ENCODE measurements at regions not wholly inside any gene's neighbourhood (a gene's known extent, or its start where the extent isn't known, plus 50 kb on each side); places are given as distances from the start of the nearest gene placed in this dataset.

DNA sequence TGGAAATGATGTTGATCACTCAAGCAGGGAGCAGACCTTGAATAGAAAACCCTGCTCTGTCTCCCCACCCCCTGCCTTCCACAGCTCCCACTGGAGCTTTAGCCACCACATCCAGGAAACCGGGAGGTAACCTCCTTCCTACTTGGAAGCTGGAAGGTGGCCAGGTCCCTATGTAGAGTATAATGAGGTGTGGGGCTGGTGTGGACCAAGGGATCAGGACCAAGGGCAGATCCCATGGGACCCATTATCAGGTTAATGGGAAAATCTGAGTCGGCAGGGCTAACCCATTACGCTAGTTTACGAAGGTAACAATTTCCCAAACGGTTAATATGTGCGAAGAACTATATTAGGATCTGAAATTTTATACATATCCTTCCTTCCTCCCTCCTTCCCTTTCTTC lies 321.9 kb downstream of the MIAT start:
- WGBS, result 44% methylated on average over 6 of the region's 6 CpGs
- H3K4me3 ChIP-seq (ENCODE audit: low read depth, low read length), result no peak overlapping the region
- H3K27ac ChIP-seq (ENCODE audit: low read depth), result no peak overlapping the region
- H3K4me1 ChIP-seq (ENCODE audit: insufficient read depth), result no peaks in the 10 kb centered on the region
- no peak for DNase-seq (ENCODE audit: extremely low spot score)
- H3K36me3 ChIP-seq (ENCODE audit: insufficient read depth), result no peaks in the 10 kb centered on the region

DNA sequence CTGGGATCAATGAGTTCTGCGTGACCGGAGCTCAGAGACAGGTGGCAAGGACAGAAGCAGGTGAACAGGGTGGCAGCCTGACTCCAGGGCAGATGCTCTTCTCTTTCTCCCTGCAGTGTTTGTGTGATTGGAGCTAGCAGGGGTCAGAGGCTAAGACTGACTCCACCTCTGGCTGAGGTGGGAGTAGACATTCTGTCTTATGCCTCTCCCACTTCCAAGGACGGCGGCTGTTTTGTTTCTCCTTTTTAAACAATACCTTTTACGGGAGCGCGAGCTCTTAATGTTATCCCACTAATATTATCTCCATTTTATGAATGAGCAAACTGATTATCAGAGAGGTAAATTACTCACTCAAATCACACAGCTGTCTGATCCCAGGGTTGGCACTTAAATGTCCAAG lies 323.7 kb downstream of the MIAT start:
- Histone ChIP-seq H3K27ac (ENCODE audit: low read depth) (no peak overlapping the region), H3K4me3 (ENCODE audit: low read depth, low read length) (no peak overlapping the region)
- WGBS, result 54% methylated on average over 7 of the region's 7 CpGs

DNA sequence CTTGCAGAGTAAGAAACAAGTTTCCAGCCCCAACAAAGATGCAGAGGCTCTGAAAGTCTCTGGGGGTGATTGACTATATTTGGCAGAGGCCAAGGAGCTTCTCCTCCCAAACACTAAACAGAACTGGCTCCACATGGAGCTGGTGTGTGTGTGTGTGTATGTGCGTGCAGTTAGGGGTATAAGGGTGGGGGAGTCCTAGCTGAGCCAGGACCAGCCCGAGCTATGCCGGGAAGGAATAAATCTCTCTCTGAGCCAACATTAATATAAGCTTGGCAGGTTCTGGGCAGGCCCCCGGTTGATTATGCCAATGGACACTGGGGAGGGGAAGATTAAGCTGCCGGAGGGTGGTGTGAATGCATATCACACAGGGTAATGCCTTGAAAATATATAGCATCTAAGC lies 324.2 kb downstream of the MIAT start:
- Histone ChIP-seq H3K27ac (ENCODE audit: low read depth) (no peak overlapping the region), H3K4me3 (ENCODE audit: low read depth, low read length) (no peak overlapping the region), H3K36me3 (ENCODE audit: insufficient read depth) (no peaks in the 10 kb centered on the region), H3K4me1 (ENCODE audit: insufficient read depth) (no peaks in the 10 kb centered on the region)
- WGBS, result 26% methylated on average over 5 of the region's 5 CpGs
- peak; percentile 37 for DNase-seq (ENCODE audit: extremely low spot score)

More for the DNA sequence above, 323.7 kb downstream of the MIAT start:
- H3K4me1 ChIP-seq (ENCODE audit: insufficient read depth), result no peaks in the 10 kb centered on the region
- no peak for DNase-seq (ENCODE audit: extremely low spot score)
- no peaks in the 10 kb centered on the region for H3K36me3 ChIP-seq (ENCODE audit: insufficient read depth)

DNA sequence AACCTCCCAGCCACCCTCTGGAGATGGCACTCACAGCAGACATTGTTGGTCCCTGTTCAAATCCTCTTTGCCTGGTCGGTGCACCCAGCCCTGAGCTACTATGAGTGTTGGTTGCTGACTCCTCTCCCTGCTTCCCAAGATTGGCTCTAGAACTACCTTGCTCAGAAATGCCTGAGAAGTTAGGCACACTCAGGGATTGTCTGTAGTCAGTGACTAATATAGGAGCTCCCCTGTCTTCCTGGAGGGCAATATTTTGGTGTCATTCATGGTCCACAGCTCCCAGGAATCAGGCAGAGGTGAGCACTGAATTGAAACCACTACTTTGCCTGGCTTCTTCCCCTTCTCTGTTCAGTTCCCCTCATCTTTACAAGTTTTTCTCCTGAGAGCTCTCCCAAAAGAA lies 325.9 kb downstream of the MIAT start:
- Histone ChIP-seq H3K36me3 (ENCODE audit: insufficient read depth) (no peaks in the 10 kb centered on the region), H3K4me3 (ENCODE audit: low read depth, low read length) (no peak overlapping the region), H3K27ac (ENCODE audit: low read depth) (no peak overlapping the region), H3K4me1 (ENCODE audit: insufficient read depth) (no peaks in the 10 kb centered on the region)
- no peak for DNase-seq (ENCODE audit: extremely low spot score)
- WGBS, result 63% methylated on average over 1 of the region's 1 CpG

DNA sequence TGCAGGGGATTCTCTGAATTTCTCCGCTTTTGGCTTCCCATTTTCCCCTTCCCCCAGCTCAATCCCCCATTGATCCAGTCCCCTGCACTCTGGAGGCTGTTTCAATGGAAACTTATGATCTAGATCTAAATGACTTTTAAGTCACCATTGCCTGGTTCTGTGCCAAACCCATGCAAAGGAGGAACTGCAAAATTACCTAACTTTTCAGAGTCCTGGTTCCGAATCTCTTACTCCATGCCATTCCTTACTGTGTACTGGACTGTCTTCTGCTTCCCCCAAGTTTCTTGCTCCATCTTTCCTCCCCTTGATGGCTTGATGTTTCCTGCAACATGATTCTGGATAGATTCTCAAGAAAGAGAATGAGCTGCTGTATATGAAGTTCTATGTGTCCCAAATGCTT lies 327.8 kb downstream of the MIAT start:
- WGBS, result 66% methylated on average over 2 of the region's 2 CpGs
- no peak overlapping the region for H3K4me3 ChIP-seq (ENCODE audit: low read depth, low read length)
- H3K4me1 ChIP-seq (ENCODE audit: insufficient read depth), result no peaks in the 10 kb centered on the region
- DNase-seq (ENCODE audit: extremely low spot score), result no peak
- H3K36me3 ChIP-seq (ENCODE audit: insufficient read depth), result no peaks in the 10 kb centered on the region
- H3K27ac ChIP-seq (ENCODE audit: low read depth), result no peak overlapping the region

DNA sequence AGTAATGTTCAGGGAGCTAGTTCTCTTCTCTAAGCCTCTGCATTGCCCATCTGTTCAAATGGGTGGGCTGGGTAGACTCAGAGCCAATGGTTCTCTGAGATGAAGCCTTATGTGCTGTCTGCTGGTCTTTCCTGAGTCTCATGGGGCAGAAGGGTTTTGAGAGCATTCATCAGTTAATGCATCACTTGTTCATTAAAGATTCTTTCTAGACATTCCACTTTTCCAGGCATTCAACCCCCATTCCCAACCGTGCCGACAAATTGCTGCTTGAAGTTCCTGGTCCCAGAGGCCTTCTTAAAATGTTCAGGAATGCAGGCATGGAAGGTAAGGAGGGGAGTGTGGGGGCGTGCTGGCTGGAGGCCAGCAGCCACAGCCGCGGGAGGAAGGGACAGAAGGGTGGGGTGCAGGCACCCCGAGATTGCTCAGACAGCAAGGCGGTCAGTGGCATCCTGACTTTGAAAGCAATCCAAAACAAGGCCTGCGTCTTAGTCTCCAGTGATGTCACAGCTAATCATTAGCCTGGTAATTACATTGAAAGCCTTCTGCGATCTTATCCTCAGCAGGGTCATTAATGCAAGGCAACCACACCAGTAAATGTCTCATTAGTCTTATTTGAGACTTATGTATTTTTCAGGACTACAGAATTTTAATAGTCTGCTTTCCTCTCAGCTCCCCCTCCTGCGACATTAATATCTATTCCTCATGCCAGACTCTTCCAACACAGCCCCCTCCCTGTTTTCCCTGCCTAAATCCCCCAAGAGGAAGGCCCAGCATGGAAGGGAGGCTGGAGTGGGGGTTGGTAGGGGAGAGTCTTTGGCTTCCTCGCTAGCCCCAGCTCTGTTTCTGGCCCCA lies 328.8 kb downstream of the MIAT start:
- Histone ChIP-seq H3K36me3 (ENCODE audit: insufficient read depth) (no peaks in the 10 kb centered on the region), H3K27ac (ENCODE audit: low read depth) (no peak overlapping the region), H3K4me3 (ENCODE audit: low read depth, low read length) (no peak overlapping the region), H3K4me1 (ENCODE audit: insufficient read depth) (no peaks in the 10 kb centered on the region)
- WGBS, result 36% methylated on average over 11 of the region's 11 CpGs
- DNase-seq (ENCODE audit: extremely low spot score), result peak; percentile 57

DNA sequence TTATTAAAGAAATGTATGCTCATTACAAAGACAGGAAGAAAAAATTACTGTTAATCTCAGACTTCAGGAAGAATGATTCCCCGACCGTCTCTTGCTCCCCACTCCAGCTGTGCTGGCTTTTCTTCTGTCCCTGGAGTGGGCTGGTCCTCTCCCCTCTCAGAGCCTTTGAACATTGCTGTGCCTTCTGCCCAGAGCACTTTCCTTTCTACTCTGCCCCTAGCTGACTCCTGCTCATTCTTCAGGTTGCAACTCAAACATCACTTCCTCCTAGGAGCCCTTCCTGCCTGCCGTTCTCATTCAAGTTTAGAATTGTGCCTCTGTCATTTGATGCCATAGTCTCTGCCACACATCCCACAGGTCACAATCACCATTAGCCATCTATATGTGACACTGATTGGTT lies 329.5 kb downstream of the MIAT start:
- WGBS, result 33% methylated on average over 3 of the region's 3 CpGs
- no peak for DNase-seq (ENCODE audit: extremely low spot score)
- Histone ChIP-seq H3K4me1 (ENCODE audit: insufficient read depth) (no peaks in the 10 kb centered on the region), H3K27ac (ENCODE audit: low read depth) (no peak overlapping the region), H3K36me3 (ENCODE audit: insufficient read depth) (no peaks in the 10 kb centered on the region), H3K4me3 (ENCODE audit: low read depth, low read length) (no peak overlapping the region)

GRCh38 chr22:26990503-26991189 lies 333.3 kb downstream of the MIAT start:
- no peaks in the 10 kb centered on the region for H3K36me3 ChIP-seq (ENCODE audit: insufficient read depth)
- H3K4me3 ChIP-seq (ENCODE audit: low read depth, low read length), result no peak overlapping the region
- no peak overlapping the region for H3K27ac ChIP-seq (ENCODE audit: low read depth)
- 79% methylated on average over 7 of the region's 7 CpGs for WGBS
- no peaks in the 10 kb centered on the region for H3K4me1 ChIP-seq (ENCODE audit: insufficient read depth)
- no peak for DNase-seq (ENCODE audit: extremely low spot score)

GRCh38 chr22:26992556-26992955 lies 335.2 kb downstream of the MIAT start:
- 39% methylated on average over 2 of the region's 2 CpGs for WGBS
- DNase-seq (ENCODE audit: extremely low spot score), result no peak
- Histone ChIP-seq H3K4me3 (ENCODE audit: low read depth, low read length) (no peak overlapping the region), H3K36me3 (ENCODE audit: insufficient read depth) (no peaks in the 10 kb centered on the region), H3K27ac (ENCODE audit: low read depth) (no peak overlapping the region), H3K4me1 (ENCODE audit: insufficient read depth) (no peaks in the 10 kb centered on the region)

- WGBS, result 83% methylated on average over 11 of the region's 11 CpGs
- H3K36me3 ChIP-seq (ENCODE audit: insufficient read depth), result no peaks in the 10 kb centered on the region
- DNase-seq (ENCODE audit: extremely low spot score), result no peak
- no peaks in the 10 kb centered on the region for H3K4me1 ChIP-seq (ENCODE audit: insufficient read depth)
- no peak overlapping the region for H3K4me3 ChIP-seq (ENCODE audit: low read depth, low read length)
- H3K27ac ChIP-seq (ENCODE audit: low read depth), result no peak overlapping the region
Observed at GRCh38 chr22:26993886-26994285, 336.5 kb downstream of the MIAT start.

DNA sequence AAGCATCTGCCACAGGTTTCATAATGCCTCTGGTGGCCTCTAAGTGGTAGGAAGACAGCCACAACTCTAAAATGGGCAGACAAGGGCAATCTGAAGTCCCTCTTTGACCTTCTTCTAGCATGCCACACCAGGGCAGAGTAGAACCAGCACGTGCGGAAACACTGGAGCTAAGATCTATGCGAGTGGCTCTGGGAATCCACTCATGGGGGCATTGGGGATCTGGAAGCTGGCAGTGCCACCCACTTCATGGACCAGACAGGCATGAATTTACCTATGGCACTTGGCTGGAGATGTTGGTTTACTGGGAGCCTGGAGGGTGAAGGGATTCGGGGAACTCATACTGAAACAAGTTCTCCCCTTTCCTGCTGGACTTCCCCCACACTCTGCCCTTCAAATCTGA lies 337.4 kb downstream of the MIAT start:
- Histone ChIP-seq H3K36me3 (ENCODE audit: insufficient read depth) (no peaks in the 10 kb centered on the region), H3K27ac (ENCODE audit: low read depth) (no peak overlapping the region), H3K4me3 (ENCODE audit: low read depth, low read length) (no peak overlapping the region), H3K4me1 (ENCODE audit: insufficient read depth) (no peaks in the 10 kb centered on the region)
- DNase-seq (ENCODE audit: extremely low spot score), result no peak
- WGBS, result 83% methylated on average over 4 of the region's 4 CpGs

- no peak overlapping the region for H3K27ac ChIP-seq (ENCODE audit: low read depth)
- no peaks in the 10 kb centered on the region for H3K36me3 ChIP-seq (ENCODE audit: insufficient read depth)
- no peak overlapping the region for H3K4me3 ChIP-seq (ENCODE audit: low read depth, low read length)
- peak; percentile 69 for DNase-seq (ENCODE audit: extremely low spot score)
- H3K4me1 ChIP-seq (ENCODE audit: insufficient read depth), result no peaks in the 10 kb centered on the region
- 33% methylated on average over 3 of the region's 3 CpGs for WGBS
Observed at GRCh38 chr22:26995235-26995634, 337.8 kb downstream of the MIAT start.

DNA sequence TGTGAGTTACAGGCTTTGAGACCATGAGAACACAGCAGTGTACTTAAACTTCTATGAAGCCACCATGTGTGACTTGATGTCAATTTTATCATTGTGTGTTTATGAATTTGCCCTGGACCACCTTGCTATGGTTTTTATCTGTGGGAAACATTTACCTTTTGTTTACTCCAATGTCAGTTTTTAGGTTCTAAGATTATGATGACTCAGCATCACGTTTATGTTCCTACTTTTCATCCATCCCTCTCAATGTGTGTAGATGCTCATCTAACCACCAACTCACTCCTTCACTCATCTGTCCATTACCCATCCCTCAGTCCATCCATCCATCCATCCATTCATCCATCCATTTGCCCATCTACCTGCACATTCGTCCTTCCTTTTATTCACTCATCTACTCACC lies 338.8 kb downstream of the MIAT start:
- WGBS, result 72% methylated on average over 2 of the region's 2 CpGs
- Histone ChIP-seq H3K27ac (ENCODE audit: low read depth) (no peak overlapping the region), H3K4me3 (ENCODE audit: low read depth, low read length) (no peak overlapping the region), H3K36me3 (ENCODE audit: insufficient read depth) (no peaks in the 10 kb centered on the region), H3K4me1 (ENCODE audit: insufficient read depth) (no peaks in the 10 kb centered on the region)
- DNase-seq (ENCODE audit: extremely low spot score), result no peak

DNA sequence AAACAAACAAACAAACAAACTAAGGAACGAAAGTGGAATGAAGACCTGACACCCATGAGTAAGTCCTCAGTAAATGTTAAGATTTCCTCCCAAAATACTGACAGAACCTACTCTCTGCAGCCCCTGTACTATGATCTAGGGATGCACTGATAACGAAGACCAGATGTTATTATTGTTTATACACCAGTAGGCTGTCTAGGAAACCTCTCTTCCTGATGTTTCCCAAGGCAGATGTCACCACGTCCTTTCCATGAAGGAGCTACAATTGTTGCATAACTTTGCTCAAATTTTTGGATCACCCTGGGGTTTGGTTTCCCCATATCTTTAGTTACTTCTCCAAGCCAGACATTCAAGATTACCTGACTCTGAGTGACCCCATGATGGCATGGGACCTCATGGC lies 340.7 kb downstream of the MIAT start:
- no peaks in the 10 kb centered on the region for H3K4me1 ChIP-seq (ENCODE audit: insufficient read depth)
- no peaks in the 10 kb centered on the region for H3K36me3 ChIP-seq (ENCODE audit: insufficient read depth)
- 27% methylated on average over 3 of the region's 3 CpGs for WGBS
- no peak overlapping the region for H3K27ac ChIP-seq (ENCODE audit: low read depth)
- no peak for DNase-seq (ENCODE audit: extremely low spot score)
- H3K4me3 ChIP-seq (ENCODE audit: low read depth, low read length), result no peak overlapping the region
